Stimulated activated CD4-positive, alpha-beta T cell treated with anti-CD3 and anti-CD28 coated beads, Interleukin-4, amount 100 ng/mL, for 1 hour (primary cell): ENCODE measurements at regions not wholly inside any gene's neighbourhood (a gene's known extent, or its start where the extent isn't known, plus 50 kb on each side); places are given as distances from the start of the nearest gene placed in this dataset.

ENCODE experiments used
- DNase-seq: peaks from one replicate; pipeline ENCODE4 v3.0.0-alpha.2; 2020

DNA sequence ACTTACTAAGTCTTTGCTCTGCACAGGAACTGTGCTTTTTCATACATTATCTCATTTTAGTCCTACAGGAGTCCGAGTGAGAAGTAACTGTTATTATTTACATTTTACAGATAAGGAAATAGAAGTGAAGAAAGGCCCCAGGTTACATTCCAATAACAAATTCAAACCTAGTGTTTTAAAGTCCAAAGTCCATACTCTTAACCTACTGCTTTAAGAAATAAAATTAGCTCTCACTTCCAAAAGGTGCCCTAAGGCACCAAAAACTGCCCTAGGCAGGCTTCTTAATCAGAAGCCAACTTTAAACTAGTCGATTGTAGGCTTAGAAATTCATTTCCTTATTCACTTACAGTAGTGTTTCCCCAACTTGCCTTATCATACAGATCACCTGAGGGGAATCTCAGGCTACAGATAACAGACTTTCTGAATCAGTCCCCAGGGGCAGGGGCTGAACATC, 555.9 kb downstream of the DIAPH3 start:
- DNase-seq: no peak

DNA sequence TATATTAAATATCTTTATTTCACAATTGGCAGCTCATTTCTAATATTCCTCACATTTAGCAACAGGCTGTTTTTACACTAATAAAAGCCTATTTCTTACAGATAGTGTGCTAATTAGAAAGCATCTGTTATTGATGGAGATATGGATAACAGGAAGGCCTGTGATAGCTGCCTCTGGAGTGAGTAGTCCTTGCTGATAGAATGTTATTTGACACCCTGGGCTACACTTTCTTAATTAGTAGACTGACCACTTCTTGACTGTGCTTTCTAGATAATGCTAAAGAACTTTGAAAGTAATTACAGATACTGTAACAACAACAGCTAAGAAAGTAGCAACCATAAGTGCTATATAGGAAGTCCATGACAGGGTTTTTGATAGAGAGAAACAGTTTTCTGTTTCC, 554.3 kb downstream of the DIAPH3 start:
- no peak for DNase-seq
